HCT116 (cell line): ENCODE measurements at regions not wholly inside any gene's neighbourhood (a gene's known extent, or its start where the extent isn't known, plus 50 kb on each side); places are given as distances from the start of the nearest gene placed in this dataset.

Source experiments
- ATAC-seq: fragments of 200-7000 bp; cut with Tn5 transposase; 2 replicates; pipeline ENCODE4 v1.9.1; 2020; ENCODE audit warnings: mild to moderate bottlenecking, moderate library complexity
- BruUV-seq: library from RNA; stranded (reverse); fragments of 400-500 nt; replicated peaks from 2 replicates; lab custom pipeline; 2021; lab: Mats Ljungman, UMichigan
- CTCF ChIA-PET: fragments of 300-600 bp; sonication (Branson Sonifier 250); formaldehyde crosslinking; loops from one replicate; lab custom pipeline; 2021; ENCODE audit warnings: antibody characterized with exemption; lab: Charles Lee
- POLR2A ChIA-PET: fragments of 300-600, 350-600 bp; sonication (Branson Sonifier 250); formaldehyde crosslinking; loops from one replicate; lab custom pipeline; 2021; ENCODE audit warnings: antibody characterized with exemption; lab: Charles Lee
- RAD21 ChIA-PET, 2 experiments: fragments of 300-600 bp; sonication (Branson Sonifier 250); formaldehyde crosslinking; loops; one replicate each; lab custom pipeline; 2023; ENCODE audit warnings: low total read pairs in 2 of 2; ENCODE audit not compliant: uncharacterized antibody in 2 of 2, unreplicated experiment in 2 of 2, low non-redundant PET in 1 of 2; lab: Charles Lee
- DNase-seq: peaks from one replicate; pipeline ENCODE4 v3.0.0-alpha.2; 2010; ENCODE audit warnings: low read depth, low spot score
- H2AFZ ChIP-seq: fragments of 200-600 bp; shearing (Covaris generic), sonication (generic); 2 replicates; pipeline ENCODE4 v1.6.1; 2017; ENCODE audit warnings: low read depth, mixed run types, mixed read lengths, antibody characterized with exemption, low read length; ENCODE audit not compliant: poor library complexity, severe bottlenecking
- H3K27ac ChIP-seq: 2 replicates; pipeline ENCODE4 v1.5.1; 2012; ENCODE audit warnings: low read depth, low read length
- H3K27me3 ChIP-seq: fragments of 200-600 bp; sonication (generic); 2 replicates; pipeline ENCODE4 v1.6.1; 2016; ENCODE audit warnings: mixed run types, low read length, mixed read lengths; ENCODE audit not compliant: insufficient read depth
- H3K36me3 ChIP-seq, 2 experiments: fragments of 200-500 bp in 1 of 2; fragments of 200-600 bp in 1 of 2; sonication (Bioruptor generic) in 1 of 2; sonication (generic) in 1 of 2; 2 replicates each; pipeline versions ENCODE4 v1.5.1 to v1.6.1; 2014 to 2016; ENCODE audit warnings: low read length in 2 of 2, inconsistent platforms in 1 of 2, mixed read lengths in 1 of 2, mixed run types in 1 of 2; ENCODE audit not compliant: insufficient read depth in 2 of 2, control insufficient read depth in 1 of 2
- H3K4me1 ChIP-seq, 2 experiments: fragments of 200-600 bp in 1 of 2; sonication (generic) in 1 of 2; 2 replicates each; pipeline versions ENCODE4 v1.5.1 to v1.6.1; 2012 to 2017; ENCODE audit warnings: low read length in 2 of 2, inconsistent platforms in 1 of 2, mild to moderate bottlenecking in 1 of 2, mixed read lengths in 1 of 2, mixed run types in 1 of 2, moderate library complexity in 1 of 2; ENCODE audit not compliant: insufficient read depth in 2 of 2, control insufficient read depth in 1 of 2
- H3K4me2 ChIP-seq: fragments of 200-600 bp; sonication (generic); 2 replicates; pipeline ENCODE4 v1.6.1; 2017; ENCODE audit warnings: mixed run types, low read length, mixed read lengths
- H3K4me3 ChIP-seq, 2 experiments: fragments of 200-600 bp in 1 of 2; sonication (generic) in 1 of 2; replicated peaks in 1 of 2; 2 replicates each; pipeline ENCODE4 v1.5.1; 2011 to 2016; ENCODE audit warnings: low read length in 2 of 2, control low read depth in 1 of 2, low read depth in 1 of 2, mild to moderate bottlenecking in 1 of 2, mixed read lengths in 1 of 2, mixed run types in 1 of 2
- H3K79me2 ChIP-seq: fragments of 200-600 bp; sonication (generic); 2 replicates; pipeline ENCODE4 v1.6.1; 2017; ENCODE audit warnings: mild to moderate bottlenecking, mixed run types, low read length, moderate library complexity, mixed read lengths; ENCODE audit not compliant: insufficient read depth
- H3K9ac ChIP-seq: fragments of 200-600 bp; sonication (generic); 2 replicates; pipeline ENCODE4 v1.6.1; 2016; ENCODE audit warnings: low read length, mixed read lengths
- H3K9me2 ChIP-seq: fragments of 200-600 bp; sonication (generic), shearing (Covaris generic); 2 replicates; pipeline ENCODE4 v1.6.1; 2017; ENCODE audit warnings: mixed run types, mild to moderate bottlenecking, moderate library complexity; ENCODE audit not compliant: insufficient read depth
- H3K9me3 ChIP-seq, 2 experiments: fragments of 200-500 bp in 1 of 2; fragments of 200-600 bp in 1 of 2; sonication (Bioruptor generic) in 1 of 2; sonication (generic) in 1 of 2; 2 replicates each; pipeline ENCODE4 v1.6.1; 2014 to 2017; ENCODE audit warnings: low read length in 2 of 2, mixed read lengths in 2 of 2, inconsistent platforms in 1 of 2, low read depth in 1 of 2, mild to moderate bottlenecking in 1 of 2, mixed run types in 1 of 2, moderate library complexity in 1 of 2; ENCODE audit not compliant: control insufficient read depth in 1 of 2, insufficient read depth in 1 of 2
- H4K20me1 ChIP-seq: fragments of 200-600 bp; sonication (generic), shearing (Covaris generic); 2 replicates; pipeline ENCODE4 v1.6.1; 2017; ENCODE audit warnings: mixed run types, mild to moderate bottlenecking, moderate library complexity; ENCODE audit not compliant: insufficient read depth
- ATF3 ChIP-seq: IDR thresholded peaks from 2 replicates; pipeline ENCODE4 v1.6.1; 2012
- CTCF ChIP-seq, 3 experiments: fragments of 200-600 bp in 1 of 3; sonication (generic) in 1 of 3; IDR thresholded peaks in 2 of 3; conservative IDR thresholded peaks in 1 of 3; 2 replicates each; pipeline ENCODE4 v1.5.1; 2012 to 2017; ENCODE audit warnings: low read depth in 2 of 3, low read length in 2 of 3, antibody characterized with exemption in 1 of 3, borderline replicate concordance in 1 of 3, control low read depth in 1 of 3, mild to moderate bottlenecking in 1 of 3, mixed read lengths in 1 of 3, mixed run types in 1 of 3, moderate library complexity in 1 of 3; ENCODE audit not compliant: insufficient read depth in 1 of 3
- EGR1 ChIP-seq: IDR thresholded peaks from 2 replicates; pipeline ENCODE4 v1.6.1; 2012; ENCODE audit warnings: low read depth
- EZH2 ChIP-seq: fragments of 200-600 bp; sonication (generic); IDR thresholded peaks from 2 replicates; pipeline ENCODE4 v1.6.1; 2017; ENCODE audit warnings: antibody characterized with exemption, mixed run types
- EZH2phosphoT487 ChIP-seq: fragments of 200-600 bp; IDR thresholded peaks from 2 replicates; pipeline ENCODE4 v1.6.1; 2018; ENCODE audit warnings: antibody characterized with exemption, borderline replicate concordance
- JUND ChIP-seq: IDR thresholded peaks from 2 replicates; pipeline ENCODE4 v1.6.1; 2012
- MAX ChIP-seq: IDR thresholded peaks from 2 replicates; pipeline ENCODE4 v1.6.1; 2012
- POLR2A ChIP-seq: IDR thresholded peaks from 2 replicates; pipeline ENCODE4 v1.7.0; 2011; ENCODE audit warnings: borderline replicate concordance; ENCODE audit not compliant: insufficient read depth, insufficient read length; ENCODE audit errors: extremely low read depth
- POLR2AphosphoS5 ChIP-seq: IDR thresholded peaks from 2 replicates; pipeline ENCODE4 v1.6.1; 2011; ENCODE audit warnings: mild to moderate bottlenecking, low read depth, low read length, moderate library complexity
- SIN3A ChIP-seq: IDR thresholded peaks from 2 replicates; pipeline ENCODE4 v1.6.1; 2012; ENCODE audit warnings: low read depth
- SRF ChIP-seq: IDR thresholded peaks from 2 replicates; pipeline ENCODE4 v1.6.1; 2012; ENCODE audit warnings: low read depth
- TCF7L2 ChIP-seq: IDR thresholded peaks from 2 replicates; pipeline ENCODE4 v1.7.0; 2011; ENCODE audit warnings: borderline replicate concordance, inconsistent platforms; ENCODE audit not compliant: insufficient read depth, insufficient read length; ENCODE audit errors: extremely low read depth
- YY1 ChIP-seq: IDR thresholded peaks from 2 replicates; pipeline ENCODE4 v1.6.1; 2011; ENCODE audit warnings: low read length, low read depth, moderate library complexity, mild to moderate bottlenecking; ENCODE audit not compliant: insufficient replicate concordance; ENCODE audit errors: extremely low read depth
- ZBTB33 ChIP-seq: IDR thresholded peaks from 2 replicates; pipeline ENCODE4 v1.6.1; 2011; ENCODE audit warnings: mild to moderate bottlenecking, low read length, moderate library complexity; ENCODE audit not compliant: insufficient replicate concordance; ENCODE audit errors: extremely low read depth
- ZFX ChIP-seq: fragments of 450-650 bp; IDR thresholded peaks from 2 replicates; pipeline ENCODE4 v1.6.1; 2017
- intact Hi-C: fragments of 100-400 bp; cut with micrococcal nuclease; formaldehyde crosslinking; loops from 2 replicates; pipeline ENCODE4 v1.10.0; 2022

- H3K4me2 ChIP-seq, result no peak overlapping the region
- intact Hi-C loops, result no loop called here
- TF ChIP-seq EGR1 (no peak), SRF (no peak), ZFX (no peak), ZBTB33 (no peak), POLR2AphosphoS5 (no peak), ATF3 (no peak), JUND (no peak), SIN3A (no peak), EZH2 (no peak), TCF7L2 (no peak), POLR2A (no peak), EZH2phosphoT487 (no peak), MAX (no peak), YY1 (no peak), CTCF (IDR thresholded peaks at IDR 0.05 in 2 of 3, conservative IDR thresholded peaks at IDR 0.05 in 1 of 3; ENCODE audit: borderline replicate concordance in 1 of 3, insufficient read depth in 1 of 3, low read depth in 2 of 3, low read length in 2 of 3) (no peak)
- DNase-seq (no peak), ATAC-seq (no peak)
- H3K9ac ChIP-seq, result no peak overlapping the region
- H3K27me3 ChIP-seq, result no peaks in the 10 kb centered on the region
- ChIA-PET CTCF (no interaction called here), POLR2A (no interaction called here), RAD21 (no interaction called here)
- H3K27ac ChIP-seq, result no peak overlapping the region
- no peaks in the 10 kb centered on the region for H3K4me1 ChIP-seq
- H3K79me2 ChIP-seq, result no peaks in the 10 kb centered on the region
- H2AFZ ChIP-seq, result no peak overlapping the region
- peaks cover 6 to 18% of the 10 kb centered on the region in 2 experiments; a peak in 2 of 4 replicates for H3K9me3 ChIP-seq
- H3K4me3 ChIP-seq, result no peak overlapping the region
- no peaks in the 10 kb centered on the region for H3K36me3 ChIP-seq
- H3K9me2 ChIP-seq, result no peaks in the 10 kb centered on the region
- no peaks in the 10 kb centered on the region for H4K20me1 ChIP-seq
- no TSS peak for BruUV-seq
Measured at GRCh38 chr21:24110846-24111245, 1496.4 kb downstream of the MRPL39 start.
